Right lobe of liver (tissue), 4 donors: ENCODE measurements at regions not wholly inside any gene's neighbourhood (a gene's known extent, or its start where the extent isn't known, plus 50 kb on each side); places are given as distances from the start of the nearest gene placed in this dataset.
"Not testable (repeated sequence)": the region's sequence is repeated elsewhere in the genome, so short reads cannot be mapped to it uniquely, and the experiment has no call there.

ENCODE experiments used
- CTCF ChIP-seq, 4 donors: fragments of 200-600 bp in 3 of 4; fragments of 450-650 bp in 1 of 4; IDR thresholded peaks; one replicate each; pipeline versions ENCODE4 v1.5.1 to v1.8.0; 2016 to 2022; ENCODE audit warnings: antibody characterized with exemption in 4 of 4, mild to moderate bottlenecking in 2 of 4
- POLR2A ChIP-seq: fragments of 450-650 bp; IDR thresholded peaks from one replicate; pipeline ENCODE4 v1.6.1; 2017; ENCODE audit warnings: antibody characterized with exemption, mild to moderate bottlenecking
- donor health status: DM: no; HTN: no; CAD: no.
- donor health status: DM: no; HTN: no; CAD: no.
- donor health status: DM: no; HTN: yes; CAD: no.

GRCh38 chr13:81069822-81070221 is 728.9 kb upstream of the SPRY2 start:
- not testable (repeated sequence) for TF ChIP-seq CTCF (IDR thresholded peaks at IDR 0.05); POLR2A
